ENCODE measurements at regions not wholly inside any gene's neighbourhood (a gene's known extent, or its start where the extent isn't known, plus 50 kb on each side); places are given as distances from the start of the nearest gene placed in this dataset.

- TF ChIP-seq, protein P1, sequence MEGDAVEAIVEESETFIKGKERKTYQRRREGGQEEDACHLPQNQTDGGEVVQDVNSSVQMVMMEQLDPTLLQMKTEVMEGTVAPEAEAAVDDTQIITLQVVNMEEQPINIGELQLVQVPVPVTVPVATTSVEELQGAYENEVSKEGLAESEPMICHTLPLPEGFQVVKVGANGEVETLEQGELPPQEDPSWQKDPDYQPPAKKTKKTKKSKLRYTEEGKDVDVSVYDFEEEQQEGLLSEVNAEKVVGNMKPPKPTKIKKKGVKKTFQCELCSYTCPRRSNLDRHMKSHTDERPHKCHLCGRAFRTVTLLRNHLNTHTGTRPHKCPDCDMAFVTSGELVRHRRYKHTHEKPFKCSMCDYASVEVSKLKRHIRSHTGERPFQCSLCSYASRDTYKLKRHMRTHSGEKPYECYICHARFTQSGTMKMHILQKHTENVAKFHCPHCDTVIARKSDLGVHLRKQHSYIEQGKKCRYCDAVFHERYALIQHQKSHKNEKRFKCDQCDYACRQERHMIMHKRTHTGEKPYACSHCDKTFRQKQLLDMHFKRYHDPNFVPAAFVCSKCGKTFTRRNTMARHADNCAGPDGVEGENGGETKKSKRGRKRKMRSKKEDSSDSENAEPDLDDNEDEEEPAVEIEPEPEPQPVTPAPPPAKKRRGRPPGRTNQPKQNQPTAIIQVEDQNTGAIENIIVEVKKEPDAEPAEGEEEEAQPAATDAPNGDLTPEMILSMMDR (IDR thresholded peaks at IDR 0.05; ENCODE audit: poor library complexity, severe bottlenecking) = no peak
- H3K4me1 ChIP-seq (ENCODE audit: insufficient read depth, poor library complexity, severe bottlenecking) = no peaks in the 10 kb centered on the region
- no peak overlapping the region for H3K4me3 ChIP-seq (ENCODE audit: severe bottlenecking)
- ATAC-seq (ENCODE audit: low read depth) (no peak), DNase-seq (ENCODE audit: low spot score) (no peak)
- no peaks in the 10 kb centered on the region for H3K27me3 ChIP-seq (ENCODE audit: insufficient read depth, poor library complexity, severe bottlenecking)
- no peaks in the 10 kb centered on the region for H3K36me3 ChIP-seq (ENCODE audit: low read depth)
- no peak overlapping the region for H3K27ac ChIP-seq (ENCODE audit: poor library complexity, severe bottlenecking)
- H3K9me3 ChIP-seq (ENCODE audit: severe bottlenecking) = no peaks in the 10 kb centered on the region
These were observed 115.7 kb upstream of the NANOS1 start for GRCh38 chr10:118913825-118914224.

GRCh38 chr10:118914629-118915028 lies 114.9 kb upstream of the NANOS1 start:
- H3K27me3 ChIP-seq (ENCODE audit: insufficient read depth, poor library complexity, severe bottlenecking) = no peaks in the 10 kb centered on the region
- no peaks in the 10 kb centered on the region for H3K36me3 ChIP-seq (ENCODE audit: low read depth)
- no peak overlapping the region for H3K4me3 ChIP-seq (ENCODE audit: severe bottlenecking)
- H3K27ac ChIP-seq (ENCODE audit: poor library complexity, severe bottlenecking) = no peak overlapping the region
- no peak for DNase-seq (ENCODE audit: low spot score)
- TF ChIP-seq, protein P1 (IDR thresholded peaks at IDR 0.05; ENCODE audit: poor library complexity, severe bottlenecking) = no peak
- no peaks in the 10 kb centered on the region for H3K9me3 ChIP-seq (ENCODE audit: severe bottlenecking)
- no peak for ATAC-seq (ENCODE audit: low read depth)
- no peaks in the 10 kb centered on the region for H3K4me1 ChIP-seq (ENCODE audit: insufficient read depth, poor library complexity, severe bottlenecking)

- TF ChIP-seq, protein P1 (IDR thresholded peaks at IDR 0.05; ENCODE audit: poor library complexity, severe bottlenecking) = no peak
- Histone ChIP-seq H3K4me3 (ENCODE audit: severe bottlenecking) (no peak overlapping the region), H3K36me3 (ENCODE audit: low read depth) (no peaks in the 10 kb centered on the region), H3K27ac (ENCODE audit: poor library complexity, severe bottlenecking) (no peak overlapping the region), H3K27me3 (ENCODE audit: insufficient read depth, poor library complexity, severe bottlenecking) (no peaks in the 10 kb centered on the region), H3K9me3 (ENCODE audit: severe bottlenecking) (no peaks in the 10 kb centered on the region), H3K4me1 (ENCODE audit: insufficient read depth, poor library complexity, severe bottlenecking) (no peaks in the 10 kb centered on the region)
- DNase-seq (ENCODE audit: low spot score) = no peak
- no peak for ATAC-seq (ENCODE audit: low read depth)
These were observed 114.4 kb upstream of the NANOS1 start for GRCh38 chr10:118915161-118915560.

GRCh38 chr10:118916777-118917176 lies 112.7 kb upstream of the NANOS1 start:
- Histone ChIP-seq H3K27ac (ENCODE audit: poor library complexity, severe bottlenecking) (no peak overlapping the region), H3K36me3 (ENCODE audit: low read depth) (no peaks in the 10 kb centered on the region), H3K4me1 (ENCODE audit: insufficient read depth, poor library complexity, severe bottlenecking) (no peaks in the 10 kb centered on the region), H3K9me3 (ENCODE audit: severe bottlenecking) (no peaks in the 10 kb centered on the region), H3K4me3 (ENCODE audit: severe bottlenecking) (no peak overlapping the region), H3K27me3 (ENCODE audit: insufficient read depth, poor library complexity, severe bottlenecking) (no peaks in the 10 kb centered on the region)
- ATAC-seq (ENCODE audit: low read depth) (no peak), DNase-seq (ENCODE audit: low spot score) (no peak)
- TF ChIP-seq, protein P1 (IDR thresholded peaks at IDR 0.05; ENCODE audit: poor library complexity, severe bottlenecking) = no peak

- Histone ChIP-seq H3K36me3 (ENCODE audit: low read depth) (no peaks in the 10 kb centered on the region), H3K27ac (ENCODE audit: poor library complexity, severe bottlenecking) (no peak overlapping the region), H3K9me3 (ENCODE audit: severe bottlenecking) (no peaks in the 10 kb centered on the region), H3K27me3 (ENCODE audit: insufficient read depth, poor library complexity, severe bottlenecking) (no peaks in the 10 kb centered on the region), H3K4me3 (ENCODE audit: severe bottlenecking) (no peak overlapping the region), H3K4me1 (ENCODE audit: insufficient read depth, poor library complexity, severe bottlenecking) (no peaks in the 10 kb centered on the region)
- TF ChIP-seq, protein P1 (IDR thresholded peaks at IDR 0.05; ENCODE audit: poor library complexity, severe bottlenecking) = no peak
- DNase-seq (ENCODE audit: low spot score) (no peak), ATAC-seq (ENCODE audit: low read depth) (no peak)
These were observed 111.8 kb upstream of the NANOS1 start for GRCh38 chr10:118917701-118918100.

All from RWPE2 (cell line).